ENCODE measurements at regions not wholly inside any gene's neighbourhood (a gene's known extent, or its start where the extent isn't known, plus 50 kb on each side); places are given as distances from the start of the nearest gene placed in this dataset.
A peak's percentile ranks its signal among the peaks of the same experiment; 100 is the strongest.

DNA sequence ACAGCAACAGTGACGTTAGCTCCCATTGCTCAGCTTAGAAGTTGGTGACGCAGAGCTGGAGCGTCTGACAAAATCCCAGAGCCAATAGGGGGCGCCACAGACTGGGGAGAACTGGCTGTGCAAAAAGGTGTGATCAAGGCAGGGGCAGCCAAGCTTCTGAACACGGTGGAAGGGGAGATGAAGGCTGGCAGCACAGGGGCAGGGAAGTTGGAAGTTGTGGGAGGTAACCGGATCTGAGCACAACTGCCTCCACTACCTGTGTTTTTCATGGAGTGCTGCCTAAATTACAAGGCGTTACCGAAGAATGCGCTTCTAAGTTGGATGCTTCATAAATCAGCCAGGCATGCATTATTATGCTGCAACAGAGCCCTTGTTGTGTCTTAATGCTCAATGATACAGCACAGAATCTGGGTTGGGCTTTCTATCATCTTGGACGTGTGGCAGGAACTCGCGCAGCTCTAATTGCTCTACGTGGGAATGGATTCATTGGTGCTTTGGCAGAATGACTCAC, 370.0 kb downstream of the SLC4A3 start:
- peak; percentile 80 for DNase-seq
- Histone ChIP-seq H3K79me1 (ENCODE audit: insufficient read depth, low read depth, low read length, poor library complexity, severe bottlenecking) (no peaks in the 10 kb centered on the region), H3K27me3 (ENCODE audit: insufficient read depth, low read length) (no peaks in the 10 kb centered on the region)

More for the DNA sequence above, 370.0 kb downstream of the SLC4A3 start:
- Histone ChIP-seq H3T11ph (ENCODE audit: low read length) (no peak overlapping the region), H3K4me2 (ENCODE audit: insufficient read depth, insufficient read length, low read length) (no peak overlapping the region), H3K9me3 (ENCODE audit: control insufficient read depth, low read depth, low read length) (no peaks in the 10 kb centered on the region), H3K9ac (ENCODE audit: extremely low read depth, insufficient read length, low read length) (no peak overlapping the region), H2BK120ac (ENCODE audit: low read depth, low read length, poor library complexity, severe bottlenecking) (no peak overlapping the region), H3K4me1 (ENCODE audit: insufficient read depth, low read length) (no peaks in the 10 kb centered on the region), H3K14ac (ENCODE audit: insufficient read depth, low read length) (no peak overlapping the region), H4K5ac (ENCODE audit: insufficient read length, low read depth, low read length) (no peak overlapping the region), H2AK5ac (ENCODE audit: insufficient read length, low read length) (no peak overlapping the region), H3K23me2 (ENCODE audit: insufficient read length, low read depth, low read length, poor library complexity, severe bottlenecking) (no peaks in the 10 kb centered on the region), H4K20me1 (ENCODE audit: control insufficient read depth, insufficient read depth, insufficient read length) (no peaks in the 10 kb centered on the region), H3K56ac (ENCODE audit: insufficient read length, low read depth, low read length) (no peak overlapping the region), H2BK20ac (ENCODE audit: low read depth, low read length, poor library complexity, severe bottlenecking) (no peak overlapping the region), H3K27ac (ENCODE audit: insufficient read length, low read depth, low read length) (no peak overlapping the region), H2BK15ac (ENCODE audit: low read depth, low read length) (no peak overlapping the region), H3K4ac (ENCODE audit: low read depth, low read length) (no peak overlapping the region), H2BK12ac (ENCODE audit: insufficient read length, low read depth, low read length) (no peak overlapping the region), H2BK5ac (ENCODE audit: insufficient read length, low read length) (no peak overlapping the region), H4K8ac (replicated peaks; ENCODE audit: insufficient read length, low read depth, low read length) (no peak overlapping the region), H2AFZ (ENCODE audit: low read length) (no peak overlapping the region), H3K18ac (ENCODE audit: insufficient read length, low read depth, low read length) (no peak overlapping the region), H3K79me2 (ENCODE audit: insufficient read depth, low read length) (no peaks in the 10 kb centered on the region), H3K23ac (ENCODE audit: insufficient read length, low read depth, low read length) (no peak overlapping the region), H4K91ac (ENCODE audit: insufficient read length, low read depth, low read length) (no peak overlapping the region)
- no peak overlapping the region for H3K27ac Mint-ChIP-seq
- TF ChIP-seq, protein P1, sequence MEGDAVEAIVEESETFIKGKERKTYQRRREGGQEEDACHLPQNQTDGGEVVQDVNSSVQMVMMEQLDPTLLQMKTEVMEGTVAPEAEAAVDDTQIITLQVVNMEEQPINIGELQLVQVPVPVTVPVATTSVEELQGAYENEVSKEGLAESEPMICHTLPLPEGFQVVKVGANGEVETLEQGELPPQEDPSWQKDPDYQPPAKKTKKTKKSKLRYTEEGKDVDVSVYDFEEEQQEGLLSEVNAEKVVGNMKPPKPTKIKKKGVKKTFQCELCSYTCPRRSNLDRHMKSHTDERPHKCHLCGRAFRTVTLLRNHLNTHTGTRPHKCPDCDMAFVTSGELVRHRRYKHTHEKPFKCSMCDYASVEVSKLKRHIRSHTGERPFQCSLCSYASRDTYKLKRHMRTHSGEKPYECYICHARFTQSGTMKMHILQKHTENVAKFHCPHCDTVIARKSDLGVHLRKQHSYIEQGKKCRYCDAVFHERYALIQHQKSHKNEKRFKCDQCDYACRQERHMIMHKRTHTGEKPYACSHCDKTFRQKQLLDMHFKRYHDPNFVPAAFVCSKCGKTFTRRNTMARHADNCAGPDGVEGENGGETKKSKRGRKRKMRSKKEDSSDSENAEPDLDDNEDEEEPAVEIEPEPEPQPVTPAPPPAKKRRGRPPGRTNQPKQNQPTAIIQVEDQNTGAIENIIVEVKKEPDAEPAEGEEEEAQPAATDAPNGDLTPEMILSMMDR (conservative IDR thresholded peaks at IDR 0.05), result peak; percentile 80
- no peaks in the 10 kb centered on the region for H3K36me3 Mint-ChIP-seq (ENCODE audit: insufficient read depth in 1 of 3, low read depth in 3 of 3)
- H3K4me1 Mint-ChIP-seq, result peaks cover 15 to 17% of the 10 kb centered on the region in 2 experiments
- WGBS (ENCODE audit: extremely low coverage, insufficient read length, low lambda C conversion rate), result no CpG with 5 or more reads among the region's 13 CpGs
- H3K4me3 Mint-ChIP-seq, result no peak overlapping the region
- H3K9me3 Mint-ChIP-seq, result no peaks in the 10 kb centered on the region; a peak in 1 of 5 replicates
- peaks cover 14% of the 10 kb centered on the region for H3K27me3 Mint-ChIP-seq (ENCODE audit: low read depth)
